HEK293 (cell line): ENCODE measurements at regions not wholly inside any gene's neighbourhood (a gene's known extent, or its start where the extent isn't known, plus 50 kb on each side); places are given as distances from the start of the nearest gene placed in this dataset.

ENCODE experiments used
- CTCF ChIA-PET: fragments of 350-600 bp; formaldehyde crosslinking; extraction: SDS; loops from one replicate; lab custom pipeline; 2021; ENCODE audit warnings: antibody characterized with exemption; lab: Yijun Ruan, JAX
- POLR2A ChIA-PET: fragments of 300-600 bp; formaldehyde crosslinking; extraction: SDS; loops from one replicate; lab custom pipeline; 2020; ENCODE audit warnings: antibody characterized with exemption, inconsistent platforms; lab: Yijun Ruan, JAX
- H3K27ac ChIP-seq: fragments of 200-500 bp; sonication (Bioruptor generic); 2 replicates; pipeline ENCODE4 v1.5.1; 2014; ENCODE audit warnings: low read depth, low read length, control low read depth, inconsistent platforms; ENCODE audit errors: extremely low read depth
- H3K36me3 ChIP-seq, 2 experiments: fragments of 200-500 bp in 1 of 2; sonication (Bioruptor generic) in 1 of 2; 1 replicate in 1 of 2; 2 replicates in 1 of 2; pipeline ENCODE4 v1.5.1; 2014 to 2017; ENCODE audit warnings: inconsistent platforms in 2 of 2, low read length in 2 of 2; ENCODE audit not compliant: control insufficient read depth in 2 of 2, insufficient read depth in 1 of 2
- H3K4me1 ChIP-seq: fragments of 200-500 bp; sonication (Bioruptor generic); 2 replicates; pipeline ENCODE4 v1.5.1; 2014; ENCODE audit warnings: mild to moderate bottlenecking, low read length, inconsistent platforms; ENCODE audit not compliant: control insufficient read depth, insufficient read depth
- H3K4me3 ChIP-seq: 2 replicates; pipeline ENCODE4 v1.5.1; 2011; ENCODE audit warnings: low read depth, mild to moderate bottlenecking, control low read depth, low read length, moderate library complexity
- H3K9me3 ChIP-seq: fragments of 200-500 bp; sonication (Bioruptor generic); 2 replicates; pipeline ENCODE4 v1.5.1; 2014; ENCODE audit warnings: low read depth, low read length, inconsistent platforms; ENCODE audit not compliant: control insufficient read depth, insufficient read depth
- SP3 ChIP-seq: fragments of 450-650 bp; formaldehyde crosslinking; IDR thresholded peaks from 2 replicates; pipeline ENCODE4 v1.5.1; 2016; ENCODE audit warnings: missing biosample characterization, missing genetic modification characterization
- SP7 ChIP-seq: fragments of 450-650 bp; formaldehyde crosslinking; IDR thresholded peaks from 2 replicates; pipeline ENCODE4 v1.5.1; 2016; ENCODE audit warnings: missing biosample characterization, missing genetic modification characterization
- ZNF140 ChIP-seq: fragments of 450-650 bp; formaldehyde crosslinking; IDR thresholded peaks from 2 replicates; pipeline ENCODE4 v1.5.1; 2016; ENCODE audit warnings: missing biosample characterization, missing genetic modification characterization
- ZNF2 ChIP-seq: fragments of 450-650 bp; formaldehyde crosslinking; IDR thresholded peaks from 2 replicates; pipeline ENCODE4 v1.5.1; 2016; ENCODE audit warnings: missing biosample characterization, missing genetic modification characterization
- ZNF24 ChIP-seq: fragments of 450-650 bp; formaldehyde crosslinking; IDR thresholded peaks from 2 replicates; pipeline ENCODE4 v1.5.1; 2016; ENCODE audit warnings: missing biosample characterization, missing genetic modification characterization
- ZNF266 ChIP-seq: fragments of 450-650 bp; formaldehyde crosslinking; IDR thresholded peaks from 2 replicates; pipeline ENCODE4 v1.5.1; 2016; ENCODE audit warnings: missing biosample characterization, missing genetic modification characterization, low read depth
- ZNF37A ChIP-seq: fragments of 450-650 bp; IDR thresholded peaks from 2 replicates; pipeline ENCODE4 v1.5.1; 2018; ENCODE audit warnings: missing biosample characterization, missing genetic modification characterization
- ZNF391 ChIP-seq: fragments of 450-650 bp; formaldehyde crosslinking; IDR thresholded peaks from 2 replicates; pipeline ENCODE4 v1.5.1; 2016; ENCODE audit warnings: low read depth, missing biosample characterization, missing genetic modification characterization, borderline replicate concordance
- ZNF560 ChIP-seq: fragments of 450-650 bp; formaldehyde crosslinking; IDR thresholded peaks from 2 replicates; pipeline ENCODE4 v1.5.1; 2017; ENCODE audit warnings: missing biosample characterization, missing genetic modification characterization, borderline replicate concordance
- ZNF791 ChIP-seq: fragments of 450-650 bp; formaldehyde crosslinking; IDR thresholded peaks from 2 replicates; pipeline ENCODE4 v1.5.1; 2016; ENCODE audit warnings: missing biosample characterization, missing genetic modification characterization
- TF ChIP-seq, protein P1 (sequence below): fragments of 450-650 bp; formaldehyde crosslinking; IDR thresholded peaks from 2 replicates; pipeline ENCODE4 v1.5.1; 2016; ENCODE audit warnings: missing biosample characterization, missing genetic modification characterization, borderline replicate concordance
- TF ChIP-seq, protein P2 (sequence below): fragments of 450-650 bp; formaldehyde crosslinking; IDR thresholded peaks from 2 replicates; pipeline ENCODE4 v1.5.1; 2016; ENCODE audit warnings: missing biosample characterization, missing genetic modification characterization
- TF ChIP-seq, protein P3 (sequence below): fragments of 450-650 bp; formaldehyde crosslinking; conservative IDR thresholded peaks from 2 replicates; pipeline ENCODE4 v1.5.1; 2016; ENCODE audit warnings: low read depth, missing biosample characterization, missing genetic modification characterization
- TF ChIP-seq, protein P4 (sequence below): fragments of 450-650 bp; formaldehyde crosslinking; IDR thresholded peaks from 2 replicates; pipeline ENCODE4 v1.5.1; 2016; ENCODE audit warnings: missing biosample characterization, missing genetic modification characterization

DNA sequence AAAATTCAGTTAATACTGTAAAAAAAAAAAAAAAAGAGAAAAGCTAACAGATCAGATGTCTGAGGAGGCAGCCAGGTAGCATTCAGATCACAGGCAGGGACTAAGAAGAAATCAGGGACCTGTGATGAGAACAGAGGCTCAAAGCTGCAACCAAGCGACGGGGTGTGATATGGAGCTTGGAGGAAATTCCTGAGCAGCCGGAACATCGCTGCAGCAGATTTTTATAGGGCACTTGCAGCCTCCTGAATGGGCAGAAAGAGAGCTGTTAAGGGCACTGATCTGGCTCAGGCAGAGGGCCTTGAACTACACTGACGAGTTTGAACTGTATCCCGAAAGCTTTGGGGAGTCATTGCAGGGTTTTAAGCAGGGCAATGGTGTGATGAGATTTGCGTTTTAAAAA is 315.4 kb downstream of the ADGRL2 start:
- ChIA-PET CTCF (no interaction called here), POLR2A (no interaction called here)
- Histone ChIP-seq H3K4me1 (peaks cover 1% of the 10 kb centered on the region; the same call in 1 of the 2 replicates), H3K36me3 (no peaks in the 10 kb centered on the region), H3K27ac (no peak overlapping the region), H3K9me3 (no peaks in the 10 kb centered on the region), H3K4me3 (no peak overlapping the region)
- TF ChIP-seq ZNF2 (tag by site-specific recombination) (no peak), ZNF560 (tag by site-specific recombination) (no peak), ZNF391 (tag by site-specific recombination) (no peak), ZNF140 (tag by site-specific recombination) (no peak), ZNF791 (tag by site-specific recombination) (no peak), ZNF266 (tag by site-specific recombination) (no peak), SP3 (tag by site-specific recombination) (no peak)
- TF ChIP-seq, protein P1, sequence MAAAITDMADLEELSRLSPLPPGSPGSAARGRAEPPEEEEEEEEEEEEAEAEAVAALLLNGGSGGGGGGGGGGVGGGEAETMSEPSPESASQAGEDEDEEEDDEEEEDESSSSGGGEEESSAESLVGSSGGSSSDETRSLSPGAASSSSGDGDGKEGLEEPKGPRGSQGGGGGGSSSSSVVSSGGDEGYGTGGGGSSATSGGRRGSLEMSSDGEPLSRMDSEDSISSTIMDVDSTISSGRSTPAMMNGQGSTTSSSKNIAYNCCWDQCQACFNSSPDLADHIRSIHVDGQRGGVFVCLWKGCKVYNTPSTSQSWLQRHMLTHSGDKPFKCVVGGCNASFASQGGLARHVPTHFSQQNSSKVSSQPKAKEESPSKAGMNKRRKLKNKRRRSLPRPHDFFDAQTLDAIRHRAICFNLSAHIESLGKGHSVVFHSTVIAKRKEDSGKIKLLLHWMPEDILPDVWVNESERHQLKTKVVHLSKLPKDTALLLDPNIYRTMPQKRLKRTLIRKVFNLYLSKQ (tag by site-specific recombination), result no peak
- TF ChIP-seq, protein P2, sequence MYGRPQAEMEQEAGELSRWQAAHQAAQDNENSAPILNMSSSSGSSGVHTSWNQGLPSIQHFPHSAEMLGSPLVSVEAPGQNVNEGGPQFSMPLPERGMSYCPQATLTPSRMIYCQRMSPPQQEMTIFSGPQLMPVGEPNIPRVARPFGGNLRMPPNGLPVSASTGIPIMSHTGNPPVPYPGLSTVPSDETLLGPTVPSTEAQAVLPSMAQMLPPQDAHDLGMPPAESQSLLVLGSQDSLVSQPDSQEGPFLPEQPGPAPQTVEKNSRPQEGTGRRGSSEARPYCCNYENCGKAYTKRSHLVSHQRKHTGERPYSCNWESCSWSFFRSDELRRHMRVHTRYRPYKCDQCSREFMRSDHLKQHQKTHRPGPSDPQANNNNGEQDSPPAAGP, result no peak
- TF ChIP-seq, protein P3, sequence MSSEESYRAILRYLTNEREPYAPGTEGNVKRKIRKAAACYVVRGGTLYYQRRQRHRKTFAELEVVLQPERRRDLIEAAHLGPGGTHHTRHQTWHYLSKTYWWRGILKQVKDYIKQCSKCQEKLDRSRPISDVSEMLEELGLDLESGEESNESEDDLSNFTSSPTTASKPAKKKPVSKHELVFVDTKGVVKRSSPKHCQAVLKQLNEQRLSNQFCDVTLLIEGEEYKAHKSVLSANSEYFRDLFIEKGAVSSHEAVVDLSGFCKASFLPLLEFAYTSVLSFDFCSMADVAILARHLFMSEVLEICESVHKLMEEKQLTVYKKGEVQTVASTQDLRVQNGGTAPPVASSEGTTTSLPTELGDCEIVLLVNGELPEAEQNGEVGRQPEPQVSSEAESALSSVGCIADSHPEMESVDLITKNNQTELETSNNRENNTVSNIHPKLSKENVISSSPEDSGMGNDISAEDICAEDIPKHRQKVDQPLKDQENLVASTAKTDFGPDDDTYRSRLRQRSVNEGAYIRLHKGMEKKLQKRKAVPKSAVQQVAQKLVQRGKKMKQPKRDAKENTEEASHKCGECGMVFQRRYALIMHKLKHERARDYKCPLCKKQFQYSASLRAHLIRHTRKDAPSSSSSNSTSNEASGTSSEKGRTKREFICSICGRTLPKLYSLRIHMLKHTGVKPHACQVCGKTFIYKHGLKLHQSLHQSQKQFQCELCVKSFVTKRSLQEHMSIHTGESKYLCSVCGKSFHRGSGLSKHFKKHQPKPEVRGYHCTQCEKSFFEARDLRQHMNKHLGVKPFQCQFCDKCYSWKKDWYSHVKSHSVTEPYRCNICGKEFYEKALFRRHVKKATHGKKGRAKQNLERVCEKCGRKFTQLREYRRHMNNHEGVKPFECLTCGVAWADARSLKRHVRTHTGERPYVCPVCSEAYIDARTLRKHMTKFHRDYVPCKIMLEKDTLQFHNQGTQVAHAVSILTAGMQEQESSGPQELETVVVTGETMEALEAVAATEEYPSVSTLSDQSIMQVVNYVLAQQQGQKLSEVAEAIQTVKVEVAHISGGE, result no peak

DNA sequence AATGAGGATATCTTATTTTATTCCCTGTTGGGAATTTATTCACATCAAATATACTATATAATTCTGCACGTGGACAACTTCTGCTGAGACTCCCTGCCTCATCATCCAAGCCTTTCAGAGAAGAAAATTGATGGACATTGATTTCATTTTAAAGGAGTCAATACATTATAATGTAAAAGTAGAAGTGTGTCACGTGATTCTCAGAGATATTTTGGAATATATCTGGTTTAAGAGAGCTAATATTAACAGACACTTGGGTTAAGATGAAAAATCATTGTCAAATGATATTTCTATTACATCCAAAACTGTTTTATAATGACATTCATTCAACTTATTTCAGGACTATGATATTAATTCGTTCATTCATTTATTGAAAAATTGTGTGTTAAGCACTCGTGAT is 314.2 kb downstream of the ADGRL2 start:
- Histone ChIP-seq H3K36me3 (no peaks in the 10 kb centered on the region), H3K4me3 (no peak overlapping the region), H3K9me3 (no peaks in the 10 kb centered on the region), H3K4me1 (peaks cover 10% of the 10 kb centered on the region), H3K27ac (no peak overlapping the region)
- CTCF ChIA-PET, result no interaction called here
- TF ChIP-seq ZNF266 (tag by site-specific recombination), result no peak
- no peak for TF ChIP-seq ZNF37A (tag by site-specific recombination)
- no peak for TF ChIP-seq ZNF24
- TF ChIP-seq, protein P4, sequence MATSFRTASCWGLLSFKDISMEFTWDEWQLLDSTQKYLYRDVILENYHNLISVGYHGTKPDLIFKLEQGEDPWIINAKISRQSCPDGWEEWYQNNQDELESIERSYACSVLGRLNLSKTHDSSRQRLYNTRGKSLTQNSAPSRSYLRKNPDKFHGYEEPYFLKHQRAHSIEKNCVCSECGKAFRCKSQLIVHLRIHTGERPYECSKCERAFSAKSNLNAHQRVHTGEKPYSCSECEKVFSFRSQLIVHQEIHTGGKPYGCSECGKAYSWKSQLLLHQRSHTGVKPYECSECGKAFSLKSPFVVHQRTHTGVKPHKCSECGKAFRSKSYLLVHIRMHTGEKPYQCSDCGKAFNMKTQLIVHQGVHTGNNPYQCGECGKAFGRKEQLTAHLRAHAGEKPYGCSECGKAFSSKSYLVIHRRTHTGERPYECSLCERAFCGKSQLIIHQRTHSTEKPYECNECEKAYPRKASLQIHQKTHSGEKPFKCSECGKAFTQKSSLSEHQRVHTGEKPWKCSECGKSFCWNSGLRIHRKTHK (tag by site-specific recombination), result no peak
- TF ChIP-seq SP7, result no peak
- POLR2A ChIA-PET, result no interaction called here
